IMR-90 (cell line): ENCODE measurements at regions not wholly inside any gene's neighbourhood (a gene's known extent, or its start where the extent isn't known, plus 50 kb on each side); places are given as distances from the start of the nearest gene placed in this dataset.

Experiments
- ATAC-seq: fragments of 200-7000 bp; cut with Tn5 transposase; 2 replicates; pipeline ENCODE4 v1.9.1; 2020; ENCODE audit warnings: low read depth, mild to moderate bottlenecking, moderate library complexity
- BruUV-seq: library from RNA; stranded (reverse); fragments of 400-500 nt; replicated peaks from 2 replicates; lab custom pipeline; 2021; lab: Mats Ljungman, UMichigan
- CTCF ChIA-PET: fragments of 300-600 bp; formaldehyde crosslinking; extraction: SDS; loops from one replicate; lab custom pipeline; 2021; ENCODE audit warnings: antibody characterized with exemption; lab: Yijun Ruan, JAX
- POLR2A ChIA-PET: fragments of 300-600 bp; sonication (Branson Sonifier 250); formaldehyde crosslinking; loops from one replicate; lab custom pipeline; 2022; ENCODE audit warnings: antibody characterized with exemption; ENCODE audit not compliant: unreplicated experiment; lab: Charles Lee
- DNase-seq: peaks from one replicate; pipeline ENCODE4 v3.0.0; 2013
- H2AFZ ChIP-seq: replicated peaks from 2 replicates; pipeline ENCODE3; 2013; ENCODE audit warnings: low read length, mild to moderate bottlenecking; ENCODE audit not compliant: poor library complexity
- H2AK5ac ChIP-seq: 2 replicates; pipeline ENCODE4 v1.6.1; 2013; ENCODE audit warnings: low read depth, low read length, inconsistent platforms
- H2AK9ac ChIP-seq: replicated peaks from 2 replicates; pipeline ENCODE3; 2013; ENCODE audit warnings: mild to moderate bottlenecking, low read depth, low read length, moderate library complexity; ENCODE audit not compliant: poor library complexity
- H2BK120ac ChIP-seq: 2 replicates; pipeline ENCODE4 v1.6.1; 2013; ENCODE audit warnings: low read depth, low read length, inconsistent platforms
- H2BK15ac ChIP-seq: 3 replicates; pipeline ENCODE4 v1.6.1; 2013; ENCODE audit warnings: low read depth, low read length, inconsistent platforms
- H2BK20ac ChIP-seq: 2 replicates; pipeline ENCODE4 v1.6.1; 2013; ENCODE audit warnings: low read depth, mild to moderate bottlenecking, inconsistent platforms, low read length, moderate library complexity
- H2BK5ac ChIP-seq: 2 replicates; pipeline ENCODE4 v1.6.1; 2013; ENCODE audit warnings: mild to moderate bottlenecking, low read depth, low read length, inconsistent platforms; ENCODE audit not compliant: poor library complexity, severe bottlenecking
- H3K14ac ChIP-seq: replicated peaks from 2 replicates; pipeline ENCODE4 v1.6.1; 2013; ENCODE audit warnings: low read depth, low read length, inconsistent platforms
- H3K18ac ChIP-seq: 2 replicates; pipeline ENCODE4 v1.6.1; 2013; ENCODE audit warnings: low read depth, low read length, control low read depth
- H3K23ac ChIP-seq: 2 replicates; pipeline ENCODE4 v1.6.1; 2013; ENCODE audit warnings: low read depth, low read length, inconsistent platforms
- H3K27ac ChIP-seq: 2 replicates; pipeline ENCODE4 v1.5.1; 2013; ENCODE audit warnings: mild to moderate bottlenecking, control low read depth, low read length; ENCODE audit not compliant: insufficient read depth
- H3K27me3 ChIP-seq: 2 replicates; pipeline ENCODE4 v1.6.1; 2013; ENCODE audit warnings: low read length; ENCODE audit not compliant: control insufficient read depth, insufficient read depth
- H3K36me3 ChIP-seq: 2 replicates; pipeline ENCODE4 v1.6.1; 2013; ENCODE audit warnings: low read length, mixed read lengths; ENCODE audit not compliant: control insufficient read depth, insufficient read depth
- H3K4ac ChIP-seq: 2 replicates; pipeline ENCODE4 v1.6.1; 2013; ENCODE audit warnings: low read depth, low read length, inconsistent platforms
- H3K4me1 ChIP-seq: 2 replicates; pipeline ENCODE4 v1.6.1; 2013; ENCODE audit warnings: low read length, mixed read lengths; ENCODE audit not compliant: control insufficient read depth, insufficient read depth
- H3K4me2 ChIP-seq: 2 replicates; pipeline ENCODE4 v1.6.1; 2013; ENCODE audit warnings: low read depth, mild to moderate bottlenecking, control low read depth, low read length, moderate library complexity
- H3K4me3 ChIP-seq: 2 replicates; pipeline ENCODE4 v1.5.1; 2013; ENCODE audit warnings: low read depth, mild to moderate bottlenecking, control low read depth, low read length, moderate library complexity; ENCODE audit not compliant: insufficient read depth
- H3K56ac ChIP-seq: 2 replicates; pipeline ENCODE4 v1.6.1; 2013; ENCODE audit warnings: low read length, inconsistent platforms; ENCODE audit not compliant: insufficient read depth; ENCODE audit errors: extremely low read depth
- H3K79me1 ChIP-seq, 2 experiments: 2 replicates each; pipeline ENCODE4 v1.6.1; 2013; ENCODE audit warnings: low read length in 2 of 2, inconsistent platforms in 1 of 2, low read depth in 1 of 2
- H3K9ac ChIP-seq: 2 replicates; pipeline ENCODE4 v1.6.1; 2013; ENCODE audit warnings: low read depth, low read length, control low read depth
- H3K9me1 ChIP-seq: 2 replicates; pipeline ENCODE4 v1.6.1; 2013; ENCODE audit warnings: low read length, inconsistent platforms; ENCODE audit not compliant: insufficient read depth
- H3K9me3 ChIP-seq: 2 replicates; pipeline ENCODE4 v1.6.1; 2013; ENCODE audit warnings: low read length; ENCODE audit not compliant: control insufficient read depth, insufficient read depth
- H4K20me1 ChIP-seq: 2 replicates; pipeline ENCODE4 v1.6.1; 2013; ENCODE audit warnings: low read length, inconsistent platforms; ENCODE audit not compliant: insufficient read depth
- H4K5ac ChIP-seq: 2 replicates; pipeline ENCODE4 v1.6.1; 2013; ENCODE audit warnings: mild to moderate bottlenecking, low read depth, low read length, control low read depth
- H4K8ac ChIP-seq, 2 experiments: 2 replicates each; pipeline ENCODE4 v1.6.1; 2013; ENCODE audit warnings: low read depth in 2 of 2, low read length in 2 of 2, control low read depth in 1 of 2, inconsistent platforms in 1 of 2
- H4K91ac ChIP-seq: 2 replicates; pipeline ENCODE4 v1.6.1; 2013; ENCODE audit warnings: low read depth, low read length, inconsistent platforms; ENCODE audit not compliant: insufficient read depth
- BHLHE40 ChIP-seq: fragments of 150-350 bp; IDR thresholded peaks from 2 replicates; pipeline ENCODE4 v1.6.1; 2016; ENCODE audit warnings: mild to moderate bottlenecking, low read depth, low read length
- CEBPB ChIP-seq: IDR thresholded peaks from 2 replicates; pipeline ENCODE4 v1.6.1; 2012; ENCODE audit warnings: low read depth, low read length, improper control_type of control experiment
- CHD1 ChIP-seq: IDR thresholded peaks from 2 replicates; pipeline ENCODE4 v1.6.1; 2012; ENCODE audit warnings: low read depth, low read length, improper control_type of control experiment
- CTCF ChIP-seq: conservative IDR thresholded peaks from 2 replicates; pipeline ENCODE4 v1.5.1; 2012; ENCODE audit warnings: mild to moderate bottlenecking, low read depth, low read length, improper control_type of control experiment
- ELK1 ChIP-seq: fragments of 150-350 bp; IDR thresholded peaks from 2 replicates; pipeline ENCODE4 v1.6.1; 2016; ENCODE audit warnings: low read depth, mild to moderate bottlenecking, low read length, moderate library complexity, borderline replicate concordance
- FOS ChIP-seq: fragments of 150-350 bp; IDR thresholded peaks from 2 replicates; pipeline ENCODE4 v1.6.1; 2016; ENCODE audit warnings: low read depth, low read length
- MAFK ChIP-seq: IDR thresholded peaks from 2 replicates; pipeline ENCODE4 v1.6.1; 2012; ENCODE audit warnings: low read depth, low read length, improper control_type of control experiment
- MAZ ChIP-seq: IDR thresholded peaks from 2 replicates; pipeline ENCODE4 v1.6.1; 2012; ENCODE audit warnings: low read depth, mild to moderate bottlenecking, low read length, improper control_type of control experiment, moderate library complexity, borderline replicate concordance
- MXI1 ChIP-seq: IDR thresholded peaks from 2 replicates; pipeline ENCODE4 v1.6.1; 2012; ENCODE audit warnings: low read depth, mild to moderate bottlenecking, low read length, moderate library complexity, borderline replicate concordance
- NFE2L2 ChIP-seq: fragments of 150-350 bp; IDR thresholded peaks from 2 replicates; pipeline ENCODE4 v1.6.1; 2016; ENCODE audit warnings: low read depth, mild to moderate bottlenecking, low read length
- POLR2A ChIP-seq: IDR thresholded peaks from 2 replicates; pipeline ENCODE4 v1.6.1; 2012; ENCODE audit warnings: mild to moderate bottlenecking, low read depth, low read length
- RAD21 ChIP-seq: IDR thresholded peaks from 2 replicates; pipeline ENCODE4 v1.6.1; 2012; ENCODE audit warnings: low read length, improper control_type of control experiment
- RCOR1 ChIP-seq: IDR thresholded peaks from 2 replicates; pipeline ENCODE4 v1.6.1; 2012; ENCODE audit warnings: mild to moderate bottlenecking, low read length, improper control_type of control experiment; ENCODE audit not compliant: insufficient replicate concordance
- RFX5 ChIP-seq: IDR thresholded peaks from 2 replicates; pipeline ENCODE4 v1.8.0; 2012; ENCODE audit warnings: low read depth, mild to moderate bottlenecking, low read length, moderate library complexity
- SMC3 ChIP-seq: fragments of 150-350 bp; IDR thresholded peaks from 2 replicates; pipeline ENCODE4 v1.6.1; 2016; ENCODE audit warnings: low read depth, mild to moderate bottlenecking, antibody characterized with exemption, low read length, moderate library complexity
- WGBS, 2 experiments: methylation state at CpG; one replicate each; pipeline versions ENCODE4 v1.1.5 to v1.1.7; 2013; ENCODE audit warnings: missing lambda C conversion rate in 2 of 2; ENCODE audit not compliant: insufficient read length in 1 of 2; ENCODE audit errors: extremely low coverage in 2 of 2; 5-methylcytosine and 5-hydroxymethylcytosine counted together
- dilution Hi-C: fragments of 300-500 bp; cut with HindIII; formaldehyde crosslinking; loops from one replicate; pipeline ENCODE4 v1.14.3; 2018; ENCODE audit warnings: low sequenced_read_pairs; ENCODE audit not compliant: unreplicated experiment
- in situ Hi-C: fragments of 300-500 bp; cut with MboI; formaldehyde crosslinking; loops from 3 replicates; pipeline ENCODE4 v1.14.3; 2019; ENCODE audit warnings: low sequenced_read_pairs, inconsistent platforms, mixed read lengths
- intact Hi-C: fragments of 100-400 bp; cut with micrococcal nuclease; formaldehyde crosslinking; loops from 2 replicates; pipeline ENCODE4 v1.10.0; 2022
- TF ChIP-seq, protein P1 (sequence below): fragments of 150-350 bp; IDR thresholded peaks from 2 replicates; pipeline ENCODE4 v1.6.1; 2017; ENCODE audit warnings: mild to moderate bottlenecking, antibody characterized with exemption, low read length, low read depth

DNA sequence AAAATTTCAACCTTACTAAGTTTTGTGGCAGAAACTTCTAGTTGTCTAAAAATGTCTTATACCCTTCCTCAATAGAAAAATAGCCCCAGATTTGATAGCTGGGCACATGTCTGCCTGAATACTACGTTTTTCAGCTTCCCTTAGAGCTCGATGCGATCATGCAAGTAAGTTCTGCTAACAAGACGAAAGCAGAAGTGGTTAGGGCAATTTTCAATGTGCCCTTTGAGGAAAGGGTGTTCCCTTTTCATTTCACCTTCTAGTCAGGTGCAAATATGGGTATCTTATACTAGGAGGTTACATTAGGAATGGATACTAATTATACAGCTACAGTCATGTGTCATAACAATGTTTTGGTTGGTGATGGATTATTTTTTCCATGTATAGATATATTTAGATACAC lies 1572.1 kb upstream of the LRRTM1 start:
- dilution Hi-C loops (no loop called here), intact Hi-C loops (no loop called here), in situ Hi-C loops (no loop called here)
- Histone ChIP-seq H3K56ac (no peak overlapping the region), H2BK20ac (no peak overlapping the region), H2BK5ac (no peak overlapping the region), H3K14ac (no peak overlapping the region), H2BK120ac (no peak overlapping the region), H3K4me2 (no peak overlapping the region), H3K27me3 (no peaks in the 10 kb centered on the region), H2AFZ (no peak overlapping the region), H3K9ac (no peak overlapping the region), H3K36me3 (no peaks in the 10 kb centered on the region), H3K18ac (no peak overlapping the region), H3K79me1 (no peaks in the 10 kb centered on the region), H3K9me3 (no peaks in the 10 kb centered on the region), H3K4ac (no peak overlapping the region), H4K8ac (no peak overlapping the region), H3K23ac (no peak overlapping the region), H4K91ac (no peak overlapping the region), H3K4me3 (no peak overlapping the region), H3K27ac (no peak overlapping the region), H2AK9ac (no peak overlapping the region), H2BK15ac (no peak overlapping the region), H4K20me1 (no peaks in the 10 kb centered on the region), H2AK5ac (no peak overlapping the region), H4K5ac (no peak overlapping the region), H3K9me1 (no peaks in the 10 kb centered on the region), H3K4me1 (no peaks in the 10 kb centered on the region)
- no TSS peak for BruUV-seq
- no peak for TF ChIP-seq SMC3
- TF ChIP-seq MAZ = no peak
- TF ChIP-seq, protein P1, sequence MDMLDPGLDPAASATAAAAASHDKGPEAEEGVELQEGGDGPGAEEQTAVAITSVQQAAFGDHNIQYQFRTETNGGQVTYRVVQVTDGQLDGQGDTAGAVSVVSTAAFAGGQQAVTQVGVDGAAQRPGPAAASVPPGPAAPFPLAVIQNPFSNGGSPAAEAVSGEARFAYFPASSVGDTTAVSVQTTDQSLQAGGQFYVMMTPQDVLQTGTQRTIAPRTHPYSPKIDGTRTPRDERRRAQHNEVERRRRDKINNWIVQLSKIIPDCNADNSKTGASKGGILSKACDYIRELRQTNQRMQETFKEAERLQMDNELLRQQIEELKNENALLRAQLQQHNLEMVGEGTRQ = no peak
- no peak for TF ChIP-seq RFX5
- TF ChIP-seq BHLHE40 = no peak
- no peak for TF ChIP-seq FOS
- TF ChIP-seq MAFK = no peak
- TF ChIP-seq CHD1 = no peak
- no peak for TF ChIP-seq ELK1
- TF ChIP-seq MXI1 = no peak
- TF ChIP-seq NFE2L2 = no peak
- TF ChIP-seq CTCF = no peak
- TF ChIP-seq POLR2A = no peak
- no peak for TF ChIP-seq RAD21
- no peak for TF ChIP-seq CEBPB
- TF ChIP-seq RCOR1 = no peak
- no peak for ATAC-seq
- WGBS, 2 experiments = no CpG with 5 or more reads among the region's 4 CpGs
- ChIA-PET CTCF (no interaction called here), POLR2A (no interaction called here)
- DNase-seq = no peak
